HG03442 (cell line): ENCODE measurements at regions not wholly inside any gene's neighbourhood (a gene's known extent, or its start where the extent isn't known, plus 50 kb on each side); places are given as distances from the start of the nearest gene placed in this dataset.

Experiments used
- ATAC-seq: cut with Tn5 transposase; IDR thresholded peaks from one replicate; pipeline ENCODE4 v1.9.1; 2021; ENCODE audit warnings: mild to moderate bottlenecking, moderate library complexity; ENCODE audit not compliant: unreplicated experiment

DNA sequence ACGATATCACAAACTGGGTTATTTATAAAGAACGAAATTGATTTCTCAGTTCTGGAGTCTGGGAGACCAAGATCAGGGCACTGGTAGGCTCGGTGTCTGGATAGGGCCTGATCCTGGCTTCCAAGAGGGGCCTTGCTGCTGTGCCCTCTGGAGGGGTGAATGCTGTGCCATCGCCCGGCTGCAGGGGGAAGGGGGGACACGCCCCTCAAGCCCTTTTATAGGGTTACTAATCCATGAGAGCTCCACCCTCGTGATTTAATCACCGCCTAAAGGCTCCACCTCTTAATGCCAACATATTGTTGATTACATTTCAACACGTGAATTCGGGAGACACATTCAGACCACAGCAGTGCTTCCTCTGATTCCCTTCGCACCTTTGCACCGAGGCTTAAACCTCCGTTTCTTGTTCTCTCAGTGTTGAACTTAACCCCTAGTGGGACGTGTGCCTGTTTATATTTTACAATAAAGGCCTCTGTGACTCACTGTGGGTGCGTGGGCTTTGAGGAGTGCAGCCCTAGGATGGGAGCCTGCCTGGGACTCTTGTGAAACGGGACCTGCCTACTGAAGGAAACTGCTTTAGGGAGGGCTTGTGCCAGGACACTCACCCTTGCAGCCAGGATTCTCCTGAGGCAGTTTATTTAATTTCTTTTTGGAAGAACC is 52.4 kb upstream of the SPATA13 start:
- no peak for ATAC-seq

GRCh38 chr13:24108615-24108965 is 51.9 kb upstream of the SPATA13 start:
- ATAC-seq = no peak

DNA sequence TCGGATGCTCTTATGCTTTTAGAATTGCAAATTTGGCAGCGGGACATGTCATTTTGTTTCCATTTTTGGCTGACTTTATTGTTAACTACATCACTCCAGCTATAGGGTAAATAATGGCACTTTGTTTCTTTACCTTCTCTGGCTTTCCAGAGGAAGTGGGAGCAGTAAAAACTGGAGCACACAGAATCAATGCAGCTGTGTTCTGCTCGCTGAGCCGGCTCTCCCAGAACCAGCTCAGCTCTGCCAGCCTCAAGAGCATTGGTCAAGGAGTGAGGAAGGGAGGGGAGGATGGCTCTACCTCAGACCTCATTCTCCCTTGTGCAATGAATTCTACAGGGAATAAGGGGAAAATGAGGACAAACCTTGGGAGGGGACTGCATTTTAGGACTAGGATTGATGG is 50.5 kb upstream of the SPATA13 start:
- ATAC-seq = no peak
